Prostate gland (tissue), 2 donors: ENCODE measurements at regions not wholly inside any gene's neighbourhood (a gene's known extent, or its start where the extent isn't known, plus 50 kb on each side); places are given as distances from the start of the nearest gene placed in this dataset.

Experiments used
- POLR2A ChIP-seq: fragments of 450-650 bp; IDR thresholded peaks from one replicate; pipeline ENCODE4 v1.6.1; 2016; ENCODE audit warnings: antibody characterized with exemption, mild to moderate bottlenecking
- POLR2AphosphoS5 ChIP-seq: sonication (generic); formaldehyde crosslinking; IDR thresholded peaks from one replicate; pipeline ENCODE4 v1.6.1; 2017; ENCODE audit warnings: antibody characterized with exemption
- TF ChIP-seq, protein P1 (sequence below), 4 experiments: fragments of 200-600 bp in 2 of 4; fragments of 450-650 bp in 2 of 4; sonication (generic) in 2 of 4; IDR thresholded peaks; 1 replicate in 3 of 4; 2 replicates in 1 of 4; pipeline ENCODE4 v1.5.1; 2016 to 2019; ENCODE audit warnings: antibody characterized with exemption in 4 of 4, mild to moderate bottlenecking in 2 of 4, moderate library complexity in 2 of 4

GRCh38 chr5:18037718-18038117 lies 403.5 kb downstream of the TAF11L14 start:
- TF ChIP-seq POLR2A: no peak
- TF ChIP-seq, protein P1, sequence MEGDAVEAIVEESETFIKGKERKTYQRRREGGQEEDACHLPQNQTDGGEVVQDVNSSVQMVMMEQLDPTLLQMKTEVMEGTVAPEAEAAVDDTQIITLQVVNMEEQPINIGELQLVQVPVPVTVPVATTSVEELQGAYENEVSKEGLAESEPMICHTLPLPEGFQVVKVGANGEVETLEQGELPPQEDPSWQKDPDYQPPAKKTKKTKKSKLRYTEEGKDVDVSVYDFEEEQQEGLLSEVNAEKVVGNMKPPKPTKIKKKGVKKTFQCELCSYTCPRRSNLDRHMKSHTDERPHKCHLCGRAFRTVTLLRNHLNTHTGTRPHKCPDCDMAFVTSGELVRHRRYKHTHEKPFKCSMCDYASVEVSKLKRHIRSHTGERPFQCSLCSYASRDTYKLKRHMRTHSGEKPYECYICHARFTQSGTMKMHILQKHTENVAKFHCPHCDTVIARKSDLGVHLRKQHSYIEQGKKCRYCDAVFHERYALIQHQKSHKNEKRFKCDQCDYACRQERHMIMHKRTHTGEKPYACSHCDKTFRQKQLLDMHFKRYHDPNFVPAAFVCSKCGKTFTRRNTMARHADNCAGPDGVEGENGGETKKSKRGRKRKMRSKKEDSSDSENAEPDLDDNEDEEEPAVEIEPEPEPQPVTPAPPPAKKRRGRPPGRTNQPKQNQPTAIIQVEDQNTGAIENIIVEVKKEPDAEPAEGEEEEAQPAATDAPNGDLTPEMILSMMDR (IDR thresholded peaks at IDR 0.05): no peak
- no peak for TF ChIP-seq POLR2AphosphoS5
